ENCODE measurements at regions not wholly inside any gene's neighbourhood (a gene's known extent, or its start where the extent isn't known, plus 50 kb on each side); places are given as distances from the start of the nearest gene placed in this dataset.

DNA sequence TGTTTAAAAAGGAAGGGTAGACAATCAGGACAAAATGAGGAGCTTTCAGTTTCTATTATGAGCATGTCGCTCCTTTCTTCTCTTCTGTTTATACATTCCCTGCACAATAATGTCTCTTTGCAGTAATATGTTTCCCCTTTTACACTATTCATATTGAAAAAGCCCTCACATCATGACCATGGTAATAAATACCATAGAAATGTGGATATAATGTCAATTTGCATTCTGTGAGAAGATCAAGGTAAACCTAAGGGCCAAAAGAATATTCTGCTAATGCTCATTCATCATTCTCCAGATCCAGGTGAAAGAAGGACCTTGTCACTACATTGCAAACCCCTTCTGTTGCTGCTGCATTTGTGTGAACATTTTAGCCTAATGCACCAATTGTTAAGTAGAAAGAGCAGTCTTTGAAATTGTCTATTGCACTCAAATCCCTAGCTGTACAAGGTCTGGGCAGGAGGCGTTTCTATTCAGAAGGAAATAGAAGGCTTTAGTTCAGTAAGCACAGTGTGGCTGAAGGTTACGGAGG lies 117.6 kb upstream of the SOX21 start:
- Histone ChIP-seq H3K4me1 (ENCODE audit: control insufficient read depth in 3 of 3, insufficient read depth in 3 of 3, low read length in 3 of 3) (no peaks in the 10 kb centered on the region), H3K27me3 (ENCODE audit: control insufficient read depth in 3 of 3, insufficient read depth in 3 of 3, low read length in 3 of 3) (peaks cover 0 to 3% (median 0%) of the 10 kb centered on the region in 3 donors), H3K27ac (ENCODE audit: low read depth, low read length) (no peak overlapping the region), H3K9me3 (ENCODE audit: control insufficient read depth in 3 of 3, low read length in 3 of 3) (no peaks in the 10 kb centered on the region), H3K4me3 (ENCODE audit: low read length in 3 of 3) (no peak overlapping the region), H3K36me3 (ENCODE audit: control insufficient read depth in 3 of 3, insufficient read depth in 3 of 3, low read length in 3 of 3) (no peaks in the 10 kb centered on the region), H3K9ac (ENCODE audit: low read depth in 1 of 3, low read length in 3 of 3) (no peak overlapping the region)

DNA sequence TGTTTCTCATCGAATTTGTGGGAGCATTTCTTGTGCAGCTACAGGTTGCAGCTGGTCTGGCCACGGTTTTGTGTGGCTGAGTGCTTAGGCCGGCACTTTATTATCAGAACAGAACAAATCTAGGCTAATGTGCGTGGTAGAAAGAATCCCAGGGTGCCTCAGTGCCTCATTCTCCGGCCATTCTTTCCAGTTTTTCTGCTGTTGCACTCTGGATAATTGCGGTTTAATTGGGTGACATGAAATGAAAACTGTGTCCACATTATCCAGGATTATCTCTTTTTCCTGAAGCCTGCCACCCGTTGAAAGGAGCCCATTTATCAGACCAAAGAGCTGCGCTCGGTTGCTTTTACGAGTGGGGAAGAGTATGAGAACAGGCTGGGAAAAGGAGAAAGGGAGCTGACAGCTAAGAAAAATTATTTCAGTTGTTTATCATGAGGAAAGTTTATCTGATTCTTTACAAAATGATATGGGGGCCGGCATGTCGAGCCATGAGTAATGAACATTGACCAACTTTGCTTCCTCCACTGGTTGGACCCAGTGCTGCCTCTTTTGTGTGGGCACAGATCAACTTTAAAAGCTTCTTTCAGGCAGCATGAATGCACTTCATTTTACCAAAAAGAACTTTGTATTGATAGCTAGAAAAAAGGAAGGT lies 117.0 kb upstream of the SOX21 start:
- Histone ChIP-seq H3K36me3 (ENCODE audit: control insufficient read depth in 3 of 3, insufficient read depth in 3 of 3, low read length in 3 of 3) (no peaks in the 10 kb centered on the region), H3K27me3 (ENCODE audit: control insufficient read depth in 3 of 3, insufficient read depth in 3 of 3, low read length in 3 of 3) (peaks cover 0 to 3% (median 0%) of the 10 kb centered on the region in 3 donors), H3K4me1 (ENCODE audit: control insufficient read depth in 3 of 3, insufficient read depth in 3 of 3, low read length in 3 of 3) (no peaks in the 10 kb centered on the region), H3K4me3 (ENCODE audit: low read length in 3 of 3) (no peak overlapping the region), H3K9ac (ENCODE audit: low read depth in 1 of 3, low read length in 3 of 3) (no peak overlapping the region), H3K27ac (ENCODE audit: low read depth, low read length) (no peak overlapping the region), H3K9me3 (ENCODE audit: control insufficient read depth in 3 of 3, low read length in 3 of 3) (no peaks in the 10 kb centered on the region)

DNA sequence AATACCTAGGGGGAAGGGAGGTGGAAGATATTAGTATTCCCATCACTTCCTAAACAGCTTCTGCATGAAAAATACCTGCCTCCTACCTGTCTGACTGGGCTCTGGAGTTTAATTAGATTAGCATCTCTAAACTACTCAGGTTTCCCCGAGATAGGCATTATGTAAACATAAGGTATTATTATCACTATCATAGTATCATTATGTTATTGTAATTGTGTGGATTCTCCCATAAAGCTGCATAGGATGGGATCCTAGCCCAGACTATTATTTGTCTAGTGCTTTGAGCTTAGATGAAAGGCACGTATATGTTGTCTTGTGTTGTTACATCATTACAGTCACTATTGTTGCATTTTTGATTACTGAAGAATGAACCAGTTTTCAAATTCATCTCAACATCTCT lies 115.2 kb upstream of the SOX21 start:
- Histone ChIP-seq H3K27me3 (ENCODE audit: control insufficient read depth in 3 of 3, insufficient read depth in 3 of 3, low read length in 3 of 3) (peaks cover 0 to 3% (median 0%) of the 10 kb centered on the region in 3 donors), H3K36me3 (ENCODE audit: control insufficient read depth in 3 of 3, insufficient read depth in 3 of 3, low read length in 3 of 3) (no peaks in the 10 kb centered on the region), H3K4me1 (ENCODE audit: control insufficient read depth in 3 of 3, insufficient read depth in 3 of 3, low read length in 3 of 3) (no peaks in the 10 kb centered on the region), H3K27ac (ENCODE audit: low read depth, low read length) (no peak overlapping the region), H3K9ac (ENCODE audit: low read depth in 1 of 3, low read length in 3 of 3) (no peak overlapping the region), H3K4me3 (ENCODE audit: low read length in 3 of 3) (no peak overlapping the region), H3K9me3 (ENCODE audit: control insufficient read depth in 3 of 3, low read length in 3 of 3) (no peaks in the 10 kb centered on the region)

DNA sequence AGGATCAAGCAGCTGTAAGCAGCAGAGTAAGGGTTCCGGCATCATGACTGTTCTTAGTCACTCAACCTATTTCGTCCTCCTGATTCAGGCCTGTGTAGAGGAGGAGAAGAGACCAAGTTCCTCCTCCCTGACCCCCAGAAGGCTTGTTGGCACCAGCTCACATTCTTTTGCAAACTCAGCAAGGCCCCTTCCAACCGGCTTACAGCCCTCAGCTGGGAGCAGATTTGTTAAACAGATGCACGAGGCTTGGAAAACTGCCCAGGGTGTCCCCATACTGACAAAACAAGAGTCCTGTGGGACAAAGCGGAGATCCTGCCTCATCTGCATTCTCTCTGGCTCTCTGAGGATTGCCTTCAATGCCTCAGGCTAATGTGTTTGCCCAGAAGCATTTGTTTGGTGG lies 113.2 kb upstream of the SOX21 start:
- Histone ChIP-seq H3K4me1 (ENCODE audit: control insufficient read depth in 3 of 3, insufficient read depth in 3 of 3, low read length in 3 of 3) (no peaks in the 10 kb centered on the region), H3K27me3 (ENCODE audit: control insufficient read depth in 3 of 3, insufficient read depth in 3 of 3, low read length in 3 of 3) (peaks cover 0 to 3% (median 0%) of the 10 kb centered on the region in 3 donors), H3K9ac (ENCODE audit: low read depth in 1 of 3, low read length in 3 of 3) (no peak overlapping the region), H3K9me3 (ENCODE audit: control insufficient read depth in 3 of 3, low read length in 3 of 3) (no peaks in the 10 kb centered on the region), H3K36me3 (ENCODE audit: control insufficient read depth in 3 of 3, insufficient read depth in 3 of 3, low read length in 3 of 3) (no peaks in the 10 kb centered on the region), H3K27ac (ENCODE audit: low read depth, low read length) (no peak overlapping the region), H3K4me3 (ENCODE audit: low read length in 3 of 3) (peak overlapping the region in 1 of 3 donors; percentile 4)

DNA sequence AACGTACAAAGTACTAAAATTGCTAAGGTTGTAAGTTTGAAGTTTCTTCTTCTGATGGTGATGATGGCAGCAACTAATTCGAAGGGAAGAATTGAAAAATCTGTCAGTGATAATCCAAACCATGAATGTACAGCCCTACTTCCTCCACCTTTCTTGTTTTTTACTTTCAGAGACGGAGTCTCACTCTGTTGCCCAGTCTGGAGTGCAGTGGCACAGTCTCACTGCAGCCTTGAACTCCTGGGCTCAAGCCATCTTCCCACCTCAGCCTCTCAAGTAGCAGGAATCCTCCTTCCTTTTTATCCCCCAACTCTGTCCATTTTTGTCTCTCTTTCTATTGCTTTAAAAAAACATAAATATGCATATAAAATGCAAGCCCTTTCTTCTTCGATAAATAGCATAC lies 112.3 kb upstream of the SOX21 start:
- no peaks in the 10 kb centered on the region for H3K36me3 ChIP-seq (ENCODE audit: control insufficient read depth in 3 of 3, insufficient read depth in 3 of 3, low read length in 3 of 3)
- H3K9ac ChIP-seq (ENCODE audit: low read depth in 1 of 3, low read length in 3 of 3): no peak overlapping the region
- H3K4me3 ChIP-seq (ENCODE audit: low read length in 3 of 3): no peak overlapping the region
- H3K4me1 ChIP-seq (ENCODE audit: control insufficient read depth in 3 of 3, insufficient read depth in 3 of 3, low read length in 3 of 3): no peaks in the 10 kb centered on the region
- no peaks in the 10 kb centered on the region for H3K9me3 ChIP-seq (ENCODE audit: control insufficient read depth in 3 of 3, low read length in 3 of 3)
- no peak overlapping the region for H3K27ac ChIP-seq (ENCODE audit: low read depth, low read length)
- peaks cover 0 to 3% (median 0%) of the 10 kb centered on the region in 3 donors for H3K27me3 ChIP-seq (ENCODE audit: control insufficient read depth in 3 of 3, insufficient read depth in 3 of 3, low read length in 3 of 3)

DNA sequence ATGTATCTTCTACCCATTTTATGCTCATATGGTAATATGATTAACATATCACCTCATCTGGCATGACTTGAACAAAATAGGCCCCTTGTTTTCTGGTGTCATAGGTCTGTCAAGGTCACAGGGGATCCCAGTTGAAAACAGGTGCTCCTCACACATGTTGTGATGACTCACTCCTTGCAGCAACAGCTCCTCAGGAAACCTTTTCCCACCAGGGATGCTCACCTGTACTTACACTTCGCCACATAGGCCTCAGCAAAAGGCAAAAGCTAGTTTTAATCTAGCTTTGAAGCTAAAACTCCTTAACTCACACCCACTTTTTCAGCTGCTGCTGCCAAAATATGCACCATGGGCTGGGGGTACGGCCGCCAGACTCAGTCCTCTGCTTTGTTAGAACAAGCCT lies 110.0 kb upstream of the SOX21 start:
- Histone ChIP-seq H3K36me3 (ENCODE audit: control insufficient read depth in 3 of 3, insufficient read depth in 3 of 3, low read length in 3 of 3) (no peaks in the 10 kb centered on the region), H3K9ac (ENCODE audit: low read depth in 1 of 3, low read length in 3 of 3) (no peak overlapping the region), H3K4me1 (ENCODE audit: control insufficient read depth in 3 of 3, insufficient read depth in 3 of 3, low read length in 3 of 3) (no peaks in the 10 kb centered on the region), H3K9me3 (ENCODE audit: control insufficient read depth in 3 of 3, low read length in 3 of 3) (no peaks in the 10 kb centered on the region), H3K27me3 (ENCODE audit: control insufficient read depth in 3 of 3, insufficient read depth in 3 of 3, low read length in 3 of 3) (peaks cover 0 to 3% (median 0%) of the 10 kb centered on the region in 3 donors), H3K4me3 (ENCODE audit: low read length in 3 of 3) (no peak overlapping the region), H3K27ac (ENCODE audit: low read depth, low read length) (no peak overlapping the region)

DNA sequence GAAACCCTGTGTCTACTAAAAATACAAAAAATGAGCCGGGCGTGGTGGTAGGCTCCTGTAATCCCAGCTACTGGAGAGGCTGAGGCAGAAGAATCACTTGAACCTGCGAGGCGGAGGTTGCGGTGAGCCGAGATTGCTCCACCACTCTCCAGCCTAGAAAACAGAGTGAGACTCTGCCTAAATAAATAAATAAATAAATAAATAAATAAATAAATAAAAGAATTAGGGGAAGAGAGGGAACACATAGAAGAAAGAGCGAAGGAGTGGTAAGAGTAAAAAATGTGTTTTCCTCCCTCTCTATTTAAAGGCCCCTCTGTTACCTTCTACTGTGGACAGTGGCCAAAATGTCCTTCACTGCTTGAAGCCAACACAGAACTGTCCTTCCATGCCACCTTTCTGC lies 103.9 kb upstream of the SOX21 start:
- no peak overlapping the region for H3K4me3 ChIP-seq (ENCODE audit: low read length in 3 of 3)
- no peak overlapping the region for H3K27ac ChIP-seq (ENCODE audit: low read depth, low read length)
- H3K9me3 ChIP-seq (ENCODE audit: control insufficient read depth in 3 of 3, low read length in 3 of 3): no peaks in the 10 kb centered on the region
- H3K4me1 ChIP-seq (ENCODE audit: control insufficient read depth in 3 of 3, insufficient read depth in 3 of 3, low read length in 3 of 3): no peaks in the 10 kb centered on the region
- H3K36me3 ChIP-seq (ENCODE audit: control insufficient read depth in 3 of 3, insufficient read depth in 3 of 3, low read length in 3 of 3): no peaks in the 10 kb centered on the region
- H3K9ac ChIP-seq (ENCODE audit: low read depth in 1 of 3, low read length in 3 of 3): no peak overlapping the region
- no peaks in the 10 kb centered on the region for H3K27me3 ChIP-seq (ENCODE audit: control insufficient read depth in 3 of 3, insufficient read depth in 3 of 3, low read length in 3 of 3)

DNA sequence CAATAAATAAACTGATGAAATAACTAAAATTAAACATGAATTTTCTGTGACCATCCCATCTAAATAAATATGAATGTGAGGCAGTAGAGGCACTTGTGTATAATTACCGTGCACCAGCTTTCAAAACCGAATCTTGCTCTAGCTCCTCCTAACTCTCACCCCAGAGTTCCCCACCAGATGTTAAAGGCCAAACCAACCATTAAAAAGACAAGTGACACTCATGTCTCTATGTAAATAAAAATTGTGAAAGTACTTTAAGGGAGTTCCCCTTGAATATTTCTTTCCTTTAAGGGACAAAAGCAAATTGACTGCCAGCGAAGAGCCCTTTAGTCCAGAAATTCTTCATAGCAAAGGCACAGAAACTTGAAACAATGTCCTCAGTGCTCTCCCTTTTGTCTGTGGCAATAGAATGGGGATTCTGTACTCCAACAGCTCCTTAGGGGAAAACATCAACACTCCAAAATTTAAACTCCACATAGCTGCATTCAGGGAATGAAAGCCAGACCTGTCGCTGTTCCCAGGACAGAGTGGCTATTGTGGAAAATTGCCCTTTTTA lies 101.7 kb upstream of the SOX21 start:
- Histone ChIP-seq H3K27me3 (ENCODE audit: control insufficient read depth in 3 of 3, insufficient read depth in 3 of 3, low read length in 3 of 3) (no peaks in the 10 kb centered on the region), H3K36me3 (ENCODE audit: control insufficient read depth in 3 of 3, insufficient read depth in 3 of 3, low read length in 3 of 3) (no peaks in the 10 kb centered on the region), H3K4me3 (ENCODE audit: low read length in 3 of 3) (no peak overlapping the region), H3K9me3 (ENCODE audit: control insufficient read depth in 3 of 3, low read length in 3 of 3) (no peaks in the 10 kb centered on the region), H3K27ac (ENCODE audit: low read depth, low read length) (no peak overlapping the region), H3K9ac (ENCODE audit: low read depth in 1 of 3, low read length in 3 of 3) (no peak overlapping the region), H3K4me1 (ENCODE audit: control insufficient read depth in 3 of 3, insufficient read depth in 3 of 3, low read length in 3 of 3) (no peaks in the 10 kb centered on the region)

DNA sequence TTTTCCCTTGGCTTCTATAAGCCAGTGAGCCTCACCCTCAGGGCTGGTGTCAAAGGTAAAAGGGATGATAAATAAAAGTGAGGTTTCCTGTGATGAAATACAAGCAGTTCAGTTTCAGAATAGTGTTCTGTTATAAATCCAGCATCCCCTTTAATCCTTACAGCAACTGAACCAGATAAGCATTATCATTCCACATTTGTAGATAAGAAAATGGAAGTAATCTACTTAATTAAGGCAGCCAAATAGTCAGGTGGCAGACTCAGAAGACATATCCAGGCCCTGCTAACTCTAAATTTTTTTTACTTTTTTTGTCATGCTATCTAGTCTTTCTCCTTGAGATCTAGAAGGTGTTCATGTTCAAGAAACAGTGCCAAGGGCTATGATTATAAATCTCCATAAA lies 99.4 kb upstream of the SOX21 start:
- no peak overlapping the region for H3K4me3 ChIP-seq (ENCODE audit: low read length in 3 of 3)
- H3K27ac ChIP-seq (ENCODE audit: low read depth, low read length): no peak overlapping the region
- H3K27me3 ChIP-seq (ENCODE audit: control insufficient read depth in 3 of 3, insufficient read depth in 3 of 3, low read length in 3 of 3): no peaks in the 10 kb centered on the region
- no peak overlapping the region for H3K9ac ChIP-seq (ENCODE audit: low read depth in 1 of 3, low read length in 3 of 3)
- H3K9me3 ChIP-seq (ENCODE audit: control insufficient read depth in 3 of 3, low read length in 3 of 3): no peaks in the 10 kb centered on the region
- H3K36me3 ChIP-seq (ENCODE audit: control insufficient read depth in 3 of 3, insufficient read depth in 3 of 3, low read length in 3 of 3): no peaks in the 10 kb centered on the region
- H3K4me1 ChIP-seq (ENCODE audit: control insufficient read depth in 3 of 3, insufficient read depth in 3 of 3, low read length in 3 of 3): no peaks in the 10 kb centered on the region

DNA sequence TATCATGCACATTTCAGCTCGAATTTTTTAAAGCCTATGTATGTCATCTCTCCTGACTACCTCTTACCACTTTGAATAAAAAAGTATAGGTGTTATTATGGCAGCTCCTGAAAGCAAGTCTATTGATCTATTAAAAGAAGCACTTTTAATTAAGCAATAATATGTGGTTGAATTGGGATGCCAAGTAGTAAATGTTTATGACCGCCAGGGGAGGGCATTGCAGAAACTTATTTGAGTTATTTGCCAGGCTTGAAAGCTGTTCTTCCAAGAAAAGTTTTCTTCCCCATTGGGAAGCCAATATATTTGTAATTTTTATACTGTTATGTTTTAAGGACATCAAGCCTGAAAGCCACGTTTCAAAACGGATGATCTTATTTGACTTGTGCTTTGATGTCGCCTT lies 88.1 kb upstream of the SOX21 start:
- Histone ChIP-seq H3K36me3 (ENCODE audit: control insufficient read depth in 3 of 3, insufficient read depth in 3 of 3, low read length in 3 of 3) (no peaks in the 10 kb centered on the region), H3K4me1 (ENCODE audit: control insufficient read depth in 3 of 3, insufficient read depth in 3 of 3, low read length in 3 of 3) (no peaks in the 10 kb centered on the region), H3K4me3 (ENCODE audit: low read length in 3 of 3) (no peak overlapping the region), H3K9me3 (ENCODE audit: control insufficient read depth in 3 of 3, low read length in 3 of 3) (no peaks in the 10 kb centered on the region), H3K27ac (ENCODE audit: low read depth, low read length) (no peak overlapping the region), H3K9ac (ENCODE audit: low read depth in 1 of 3, low read length in 3 of 3) (no peak overlapping the region), H3K27me3 (ENCODE audit: control insufficient read depth in 3 of 3, insufficient read depth in 3 of 3, low read length in 3 of 3) (no peaks in the 10 kb centered on the region)

All from skeletal muscle tissue (tissue), 3 donors.